ENCODE measurements at regions not wholly inside any gene's neighbourhood (a gene's known extent, or its start where the extent isn't known, plus 50 kb on each side); places are given as distances from the start of the nearest gene placed in this dataset.

DNA sequence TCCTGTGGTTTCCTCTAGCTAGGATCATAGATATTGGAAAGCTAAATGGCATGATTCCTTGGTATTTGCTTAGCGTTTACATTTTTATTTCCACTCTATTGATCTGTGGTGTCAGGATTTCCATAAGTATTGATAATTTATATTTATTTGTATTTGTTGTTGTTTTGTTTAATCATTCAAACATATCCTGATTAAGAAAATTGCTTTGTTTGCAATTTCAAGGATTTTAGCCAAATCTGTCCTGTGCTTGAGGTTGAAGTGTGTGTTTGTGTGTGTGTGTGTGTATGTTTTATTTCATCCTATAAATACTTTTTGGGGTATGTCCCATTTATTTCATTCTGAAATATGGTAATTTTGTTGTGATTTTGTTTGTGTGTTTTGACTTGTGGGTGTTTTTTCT is 1884.1 kb upstream of the CDH6 start:
- Histone ChIP-seq H3K27me3 (no peaks in the 10 kb centered on the region), H3K4me3 (no peak overlapping the region), H3K9me3 (no peaks in the 10 kb centered on the region), H3K4me1 (no peaks in the 10 kb centered on the region), H3K27ac (no peak overlapping the region), H3K36me3 (no peaks in the 10 kb centered on the region)
- TF ChIP-seq, protein P1, sequence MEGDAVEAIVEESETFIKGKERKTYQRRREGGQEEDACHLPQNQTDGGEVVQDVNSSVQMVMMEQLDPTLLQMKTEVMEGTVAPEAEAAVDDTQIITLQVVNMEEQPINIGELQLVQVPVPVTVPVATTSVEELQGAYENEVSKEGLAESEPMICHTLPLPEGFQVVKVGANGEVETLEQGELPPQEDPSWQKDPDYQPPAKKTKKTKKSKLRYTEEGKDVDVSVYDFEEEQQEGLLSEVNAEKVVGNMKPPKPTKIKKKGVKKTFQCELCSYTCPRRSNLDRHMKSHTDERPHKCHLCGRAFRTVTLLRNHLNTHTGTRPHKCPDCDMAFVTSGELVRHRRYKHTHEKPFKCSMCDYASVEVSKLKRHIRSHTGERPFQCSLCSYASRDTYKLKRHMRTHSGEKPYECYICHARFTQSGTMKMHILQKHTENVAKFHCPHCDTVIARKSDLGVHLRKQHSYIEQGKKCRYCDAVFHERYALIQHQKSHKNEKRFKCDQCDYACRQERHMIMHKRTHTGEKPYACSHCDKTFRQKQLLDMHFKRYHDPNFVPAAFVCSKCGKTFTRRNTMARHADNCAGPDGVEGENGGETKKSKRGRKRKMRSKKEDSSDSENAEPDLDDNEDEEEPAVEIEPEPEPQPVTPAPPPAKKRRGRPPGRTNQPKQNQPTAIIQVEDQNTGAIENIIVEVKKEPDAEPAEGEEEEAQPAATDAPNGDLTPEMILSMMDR (IDR thresholded peaks at IDR 0.05): no peak
- no peak for DNase-seq (ENCODE audit: low spot score)

DNA sequence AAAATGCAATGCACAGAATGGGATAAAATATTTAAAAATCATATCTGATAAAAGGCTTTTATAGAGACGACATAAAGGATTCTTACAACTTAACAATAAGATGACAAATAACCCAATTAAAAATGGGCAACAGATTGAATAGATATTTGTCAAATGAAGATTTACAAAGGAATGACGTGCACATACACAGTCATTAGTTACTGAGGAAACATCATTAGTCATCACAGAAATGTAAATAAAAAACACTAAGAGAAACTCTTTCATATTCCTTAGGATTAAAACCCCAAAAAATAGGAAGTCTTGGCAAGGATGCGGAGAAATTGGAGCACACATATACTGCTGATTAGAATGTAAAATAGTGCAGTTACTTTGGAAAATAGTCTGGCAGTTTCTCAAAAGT is 1886.0 kb upstream of the CDH6 start:
- Histone ChIP-seq H3K36me3 (no peaks in the 10 kb centered on the region), H3K4me3 (no peak overlapping the region), H3K9me3 (no peaks in the 10 kb centered on the region), H3K4me1 (no peaks in the 10 kb centered on the region), H3K27me3 (no peaks in the 10 kb centered on the region), H3K27ac (no peak overlapping the region)
- TF ChIP-seq, protein P1 (IDR thresholded peaks at IDR 0.05): no peak
- DNase-seq (ENCODE audit: low spot score): no peak

DNA sequence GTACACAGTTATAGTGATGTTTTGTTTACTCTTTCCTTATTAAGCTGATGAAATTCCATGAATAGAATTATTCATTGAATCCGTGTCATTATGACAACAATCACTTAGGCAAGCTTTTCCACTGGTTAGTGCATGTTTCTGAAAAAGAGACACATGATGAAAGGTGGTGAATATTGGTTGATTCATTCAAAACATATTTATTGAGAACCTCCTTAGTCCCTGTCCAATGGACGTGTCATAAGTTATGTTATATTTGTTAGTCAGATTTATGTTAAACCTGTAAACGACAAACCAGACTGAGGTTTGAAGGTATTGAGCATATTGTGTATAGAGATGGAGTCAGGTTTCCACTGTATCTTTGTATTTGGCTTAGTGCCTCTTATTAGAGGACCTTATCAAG is 1888.9 kb upstream of the CDH6 start:
- TF ChIP-seq, protein P1 (IDR thresholded peaks at IDR 0.05): no peak
- DNase-seq (ENCODE audit: low spot score): no peak
- no peaks in the 10 kb centered on the region for H3K9me3 ChIP-seq
- no peak overlapping the region for H3K27ac ChIP-seq
- no peaks in the 10 kb centered on the region for H3K27me3 ChIP-seq
- no peak overlapping the region for H3K4me3 ChIP-seq
- H3K4me1 ChIP-seq: no peaks in the 10 kb centered on the region
- no peaks in the 10 kb centered on the region for H3K36me3 ChIP-seq

DNA sequence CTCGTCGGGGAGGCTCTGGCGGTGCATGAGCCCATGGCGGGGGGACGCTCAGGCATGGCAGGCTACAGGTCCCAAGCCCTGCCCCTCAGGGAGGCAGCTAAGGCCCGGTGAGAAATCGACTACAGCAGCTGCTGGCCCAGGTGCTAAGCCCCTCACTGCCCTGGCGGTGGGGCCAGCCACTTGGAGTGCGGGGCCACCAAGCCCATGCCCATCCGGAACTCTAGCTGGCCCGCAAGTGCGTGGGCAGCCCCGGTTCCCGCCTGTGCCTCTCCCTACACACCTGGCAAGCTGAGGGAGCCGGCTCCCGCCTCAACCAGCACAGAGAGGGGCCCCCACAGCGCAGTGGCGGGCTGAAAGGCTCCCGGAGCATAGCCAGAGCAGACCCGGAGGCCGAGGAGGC is 1896.9 kb upstream of the CDH6 start:
- Histone ChIP-seq H3K36me3 (no peaks in the 10 kb centered on the region), H3K27me3 (no peaks in the 10 kb centered on the region), H3K27ac (no peak overlapping the region), H3K4me3 (no peak overlapping the region), H3K4me1 (no peaks in the 10 kb centered on the region), H3K9me3 (no peaks in the 10 kb centered on the region)
- TF ChIP-seq, protein P1 (IDR thresholded peaks at IDR 0.05): no peak
- DNase-seq (ENCODE audit: low spot score): no peak

DNA sequence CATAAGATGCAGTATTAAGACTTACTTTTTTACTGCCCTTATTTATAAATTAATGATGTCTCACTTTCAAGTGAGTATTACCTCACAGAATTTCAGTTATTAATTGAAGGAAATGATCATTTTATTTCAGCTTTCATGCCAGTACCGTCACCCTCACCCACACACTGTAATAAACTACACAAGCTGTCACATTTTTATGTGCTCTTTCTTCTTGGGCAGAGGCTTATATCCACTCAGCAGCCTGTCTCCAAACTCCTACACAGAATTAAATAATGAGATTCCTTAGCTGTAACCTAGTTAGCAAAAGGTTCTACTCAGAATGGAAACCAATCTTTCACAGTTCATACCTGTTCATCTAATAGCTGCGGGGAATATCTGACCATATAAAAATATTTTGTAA is 1915.8 kb upstream of the CDH6 start:
- Histone ChIP-seq H3K4me3 (no peak overlapping the region), H3K27me3 (no peaks in the 10 kb centered on the region), H3K4me1 (no peaks in the 10 kb centered on the region), H3K36me3 (no peaks in the 10 kb centered on the region), H3K9me3 (no peaks in the 10 kb centered on the region), H3K27ac (no peak overlapping the region)
- no peak for DNase-seq (ENCODE audit: low spot score)
- TF ChIP-seq, protein P1 (IDR thresholded peaks at IDR 0.05): no peak

DNA sequence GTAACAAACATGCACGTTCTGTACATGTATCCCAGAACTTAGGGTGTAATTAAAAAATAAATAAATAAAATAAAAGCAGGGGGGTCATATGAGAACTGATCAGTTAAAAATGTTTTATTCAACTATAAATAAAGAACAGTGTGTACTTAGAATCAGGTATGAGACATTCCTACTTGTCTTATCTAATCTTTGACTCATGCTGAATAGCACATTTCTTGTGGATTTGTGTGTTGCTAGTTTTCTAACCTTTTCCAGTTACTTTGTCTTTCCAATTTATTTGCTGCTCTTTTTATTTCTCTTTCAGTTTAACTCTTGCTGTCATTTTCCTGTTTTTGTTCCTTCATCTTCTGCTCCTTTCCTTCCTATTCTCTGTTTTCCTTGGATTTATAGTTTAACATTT is 1917.1 kb upstream of the CDH6 start:
- Histone ChIP-seq H3K36me3 (no peaks in the 10 kb centered on the region), H3K27ac (no peak overlapping the region), H3K9me3 (peaks cover 0 to 5% of the 10 kb centered on the region in 2 donors), H3K27me3 (no peaks in the 10 kb centered on the region), H3K4me1 (no peaks in the 10 kb centered on the region), H3K4me3 (no peak overlapping the region)
- DNase-seq (ENCODE audit: low spot score): no peak
- TF ChIP-seq, protein P1 (IDR thresholded peaks at IDR 0.05): no peak
